H1 (cell line): ENCODE measurements at regions not wholly inside any gene's neighbourhood (a gene's known extent, or its start where the extent isn't known, plus 50 kb on each side); places are given as distances from the start of the nearest gene placed in this dataset.

Experiments
- CTCF ChIA-PET: fragments of 300-600 bp; sonication (Branson Sonifier 250); formaldehyde crosslinking; loops from one replicate; lab custom pipeline; 2021; ENCODE audit not compliant: partially characterized antibody; lab: Charles Lee
- POLR2A ChIA-PET: fragments of 300-600 bp; sonication (Branson Sonifier 250); formaldehyde crosslinking; loops from one replicate; lab custom pipeline; 2021; ENCODE audit warnings: inconsistent platforms; ENCODE audit not compliant: partially characterized antibody; lab: Charles Lee
- DNase-seq, 2 experiments: peaks; one replicate each; pipeline versions ENCODE4 v3.0.0 to v3.0.0-alpha.2; 2010 to 2022; ENCODE audit warnings: low spot score in 2 of 2, low read depth in 1 of 2, mixed read lengths in 1 of 2
- FAIRE-seq: peaks from 2 replicates; lab custom pipeline; 2011; peaks lifted over from hg19 to GRCh38; lab: Jason Lieb, UNC
- H2AFZ ChIP-seq: 2 replicates; pipeline ENCODE4 v1.8.1; 2012; ENCODE audit warnings: low read length, inconsistent platforms
- H2AK5ac ChIP-seq: 2 replicates; pipeline ENCODE4 v1.6.1; 2013; ENCODE audit warnings: low read depth, low read length
- H2BK120ac ChIP-seq: replicated peaks from 2 replicates; pipeline ENCODE3; 2013; ENCODE audit warnings: low read depth, low read length, inconsistent platforms
- H2BK12ac ChIP-seq: 2 replicates; pipeline ENCODE4 v1.6.1; 2013; ENCODE audit warnings: low read depth, low read length
- H2BK15ac ChIP-seq: 2 replicates; pipeline ENCODE4 v1.6.1; 2013; ENCODE audit warnings: low read length
- H2BK20ac ChIP-seq: 2 replicates; pipeline ENCODE4 v1.6.1; 2013; ENCODE audit warnings: low read length
- H2BK5ac ChIP-seq: 2 replicates; pipeline ENCODE4 v1.6.1; 2013; ENCODE audit warnings: low read depth, low read length
- H3K14ac ChIP-seq: 2 replicates; pipeline ENCODE4 v1.6.1; 2013; ENCODE audit warnings: inconsistent platforms; ENCODE audit not compliant: insufficient read length
- H3K18ac ChIP-seq: 2 replicates; pipeline ENCODE4 v1.6.1; 2013; ENCODE audit warnings: low read length; ENCODE audit errors: extremely low read depth
- H3K23ac ChIP-seq: 2 replicates; pipeline ENCODE4 v1.6.1; 2013; ENCODE audit warnings: inconsistent platforms; ENCODE audit not compliant: insufficient read length
- H3K23me2 ChIP-seq: 2 replicates; pipeline ENCODE4 v1.6.1; 2013; ENCODE audit warnings: low read depth, low read length
- H3K27ac ChIP-seq: 2 replicates; pipeline ENCODE4 v1.6.1; 2011; ENCODE audit warnings: low read depth, low read length, inconsistent platforms
- H3K27me3 ChIP-seq, 4 experiments: replicated peaks in 1 of 4; 1 replicate in 1 of 4; 2 replicates in 3 of 4; pipeline versions ENCODE4 v1.6.1 to v1.8.1; 2011 to 2013; ENCODE audit warnings: low read length in 3 of 4, mild to moderate bottlenecking in 3 of 4, inconsistent platforms in 2 of 4, mixed read lengths in 2 of 4, moderate library complexity in 1 of 4; ENCODE audit not compliant: control insufficient read depth in 3 of 4, insufficient read depth in 3 of 4; ENCODE audit errors: extremely low read depth in 1 of 4
- H3K36me3 ChIP-seq, 4 experiments: 2 replicates each; pipeline versions ENCODE4 v1.6.1 to v1.8.1; 2011 to 2013; ENCODE audit warnings: mild to moderate bottlenecking in 4 of 4, low read length in 3 of 4, moderate library complexity in 2 of 4, control low read depth in 1 of 4, inconsistent platforms in 1 of 4; ENCODE audit not compliant: insufficient read depth in 4 of 4, control insufficient read depth in 2 of 4
- H3K4ac ChIP-seq: replicated peaks from 2 replicates; pipeline ENCODE3; 2013; ENCODE audit warnings: low read length, low read depth, mixed read lengths, inconsistent platforms; ENCODE audit not compliant: insufficient read length
- H3K4me1 ChIP-seq, 4 experiments: replicated peaks in 1 of 4; 1 replicate in 1 of 4; 2 replicates in 3 of 4; pipeline versions ENCODE4 v1.6.1 to v1.8.1; 2011 to 2013; ENCODE audit warnings: low read length in 3 of 4, inconsistent platforms in 2 of 4, mixed read lengths in 1 of 4; ENCODE audit not compliant: insufficient read depth in 4 of 4, control insufficient read depth in 3 of 4
- H3K4me2 ChIP-seq, 2 experiments: 2 replicates each; pipeline versions ENCODE4 v1.6.1 to v1.8.1; 2011 to 2013; ENCODE audit warnings: low read depth in 2 of 2, low read length in 2 of 2, control low read depth in 1 of 2, inconsistent platforms in 1 of 2, mild to moderate bottlenecking in 1 of 2; ENCODE audit not compliant: insufficient read depth in 1 of 2
- H3K4me3 ChIP-seq, 4 experiments: fragments of 200-600, 300-600 bp in 1 of 4; sonication (generic), shearing (Covaris generic), sonication (Bioruptor Twin) in 1 of 4; 2 replicates each; pipeline versions ENCODE4 v1.5.1 to v1.8.1; 2011 to 2016; ENCODE audit warnings: low read length in 4 of 4, low read depth in 3 of 4, control low read depth in 2 of 4, inconsistent platforms in 2 of 4, mild to moderate bottlenecking in 2 of 4, mixed read lengths in 1 of 4, moderate library complexity in 1 of 4; ENCODE audit not compliant: insufficient read depth in 2 of 4; ENCODE audit errors: extremely low read depth in 1 of 4
- H3K56ac ChIP-seq: replicated peaks from 2 replicates; pipeline ENCODE3; 2013; ENCODE audit warnings: low read depth, mild to moderate bottlenecking, mixed read lengths, low read length, inconsistent platforms; ENCODE audit not compliant: insufficient read length
- H3K79me1 ChIP-seq: 2 replicates; pipeline ENCODE4 v1.6.1; 2013; ENCODE audit warnings: low read depth, low read length, control low read depth
- H3K79me2 ChIP-seq, 2 experiments: 2 replicates each; pipeline versions ENCODE4 v1.6.1 to v1.8.1; 2012 to 2013; ENCODE audit warnings: low read length in 2 of 2, mild to moderate bottlenecking in 2 of 2, inconsistent platforms in 1 of 2; ENCODE audit not compliant: insufficient read depth in 2 of 2, control insufficient read depth in 1 of 2
- H3K9ac ChIP-seq, 4 experiments: replicated peaks in 1 of 4; 1 replicate in 1 of 4; 2 replicates in 3 of 4; pipeline versions ENCODE4 v1.6.1 to v1.8.1; 2011 to 2013; ENCODE audit warnings: low read depth in 3 of 4, low read length in 3 of 4, control low read depth in 2 of 4, mild to moderate bottlenecking in 2 of 4, moderate library complexity in 2 of 4, inconsistent platforms in 1 of 4; ENCODE audit errors: extremely low read depth in 1 of 4
- H3K9me3 ChIP-seq, 2 experiments: 2 replicates each; pipeline versions ENCODE4 v1.6.1 to v1.8.1; 2012 to 2013; ENCODE audit warnings: mild to moderate bottlenecking in 2 of 2, moderate library complexity in 2 of 2, control low read depth in 1 of 2, inconsistent platforms in 1 of 2, low read depth in 1 of 2, low read length in 1 of 2, mixed read lengths in 1 of 2; ENCODE audit not compliant: insufficient read depth in 2 of 2
- H4K20me1 ChIP-seq, 2 experiments: replicated peaks in 1 of 2; 2 replicates each; pipeline versions ENCODE3 to v1.8.1; 2011 to 2013; ENCODE audit warnings: inconsistent platforms in 2 of 2, low read length in 2 of 2, mild to moderate bottlenecking in 1 of 2; ENCODE audit not compliant: insufficient read depth in 2 of 2, control insufficient read depth in 1 of 2
- H4K5ac ChIP-seq: 2 replicates; pipeline ENCODE4 v1.6.1; 2013; ENCODE audit warnings: low read length, low read depth, mixed read lengths, inconsistent platforms; ENCODE audit not compliant: insufficient read length
- H4K8ac ChIP-seq: 2 replicates; pipeline ENCODE4 v1.8.0; 2013; ENCODE audit warnings: mild to moderate bottlenecking, moderate library complexity, low read length, inconsistent platforms; ENCODE audit not compliant: insufficient read depth; ENCODE audit errors: extremely low read depth
- H4K91ac ChIP-seq: replicated peaks from 2 replicates; pipeline ENCODE3; 2013; ENCODE audit warnings: low read length, mixed read lengths, inconsistent platforms; ENCODE audit not compliant: insufficient read length
- EP300 ChIP-seq, 2 experiments: IDR thresholded peaks; 1 replicate in 1 of 2; 2 replicates in 1 of 2; pipeline ENCODE4 v1.6.1; 2011 to 2012; ENCODE audit warnings: low read depth in 2 of 2, low read length in 2 of 2, mild to moderate bottlenecking in 2 of 2, borderline replicate concordance in 1 of 2, inconsistent platforms in 1 of 2, moderate library complexity in 1 of 2
- KDM1A ChIP-seq: fragments of 200-600, 300-600 bp; sonication (generic); IDR thresholded peaks from 2 replicates; pipeline ENCODE4 v1.7.1; 2016; ENCODE audit warnings: mild to moderate bottlenecking, low read length, borderline replicate concordance
- RAD21 ChIP-seq, 2 experiments: IDR thresholded peaks in 1 of 2; conservative IDR thresholded peaks in 1 of 2; 2 replicates each; pipeline ENCODE4 v1.6.1; 2011; ENCODE audit warnings: low read depth in 2 of 2, low read length in 2 of 2, improper control_type of control experiment in 1 of 2, inconsistent platforms in 1 of 2, mild to moderate bottlenecking in 1 of 2, moderate library complexity in 1 of 2
- SIN3A ChIP-seq, 2 experiments: IDR thresholded peaks in 1 of 2; conservative IDR thresholded peaks in 1 of 2; 2 replicates each; pipeline ENCODE4 v1.6.1; 2011 to 2012; ENCODE audit warnings: low read length in 2 of 2, improper control_type of control experiment in 1 of 2, low read depth in 1 of 2, mild to moderate bottlenecking in 1 of 2
- SP2 ChIP-seq: IDR thresholded peaks from 2 replicates; pipeline ENCODE4 v1.6.1; 2012; ENCODE audit warnings: mild to moderate bottlenecking, low read length, inconsistent platforms
- ZNF274 ChIP-seq: IDR thresholded peaks from 2 replicates; pipeline ENCODE4 v1.7.0; 2012; ENCODE audit warnings: low read length, borderline replicate concordance; ENCODE audit errors: extremely low read depth
- TF ChIP-seq, protein P1 (sequence below): IDR thresholded peaks from 2 replicates; pipeline ENCODE4 v1.6.1; 2012; ENCODE audit warnings: inconsistent platforms

DNA sequence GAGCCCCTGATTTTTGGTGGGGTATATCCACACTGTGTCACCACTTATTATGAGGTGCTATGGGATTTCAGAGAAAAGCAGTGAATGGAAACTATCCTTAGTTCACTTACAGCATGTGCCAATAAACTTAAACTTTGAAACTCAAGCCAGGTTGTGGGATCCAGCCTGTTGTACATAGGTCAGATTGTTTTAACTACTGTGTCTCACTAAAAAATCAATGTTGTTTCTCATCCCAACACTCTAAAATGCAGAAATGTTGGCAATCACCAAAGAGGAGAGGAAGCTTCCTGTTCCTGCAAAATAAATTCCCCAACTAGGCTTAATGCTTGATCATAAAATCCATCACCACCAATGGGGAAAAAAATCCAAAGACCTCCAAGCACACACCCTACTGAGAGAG lies 173.7 kb upstream of the ONECUT1 start:
- Histone ChIP-seq H2BK15ac (no peak overlapping the region), H2AFZ (no peak overlapping the region), H4K5ac (no peak overlapping the region), H3K27ac (no peak overlapping the region), H2AK5ac (no peak overlapping the region), H3K56ac (no peak overlapping the region), H4K20me1 (no peaks in the 10 kb centered on the region), H3K23ac (no peak overlapping the region), H2BK20ac (no peak overlapping the region), H3K18ac (no peak overlapping the region), H3K79me2 (no peaks in the 10 kb centered on the region), H3K4me3 (no peak overlapping the region), H3K79me1 (no peaks in the 10 kb centered on the region), H3K36me3 (no peaks in the 10 kb centered on the region), H3K23me2 (no peaks in the 10 kb centered on the region), H3K4me2 (no peak overlapping the region), H4K8ac (no peak overlapping the region), H2BK120ac (no peak overlapping the region), H3K4me1 (peaks cover 0 to 6% (median 1%) of the 10 kb centered on the region in 4 experiments; a peak in 3 of 7 replicates), H3K27me3 (no peaks in the 10 kb centered on the region), H3K4ac (no peak overlapping the region), H2BK12ac (no peak overlapping the region), H3K9me3 (no peaks in the 10 kb centered on the region), H4K91ac (no peak overlapping the region), H3K14ac (no peak overlapping the region), H2BK5ac (no peak overlapping the region), H3K9ac (no peak overlapping the region)
- ChIA-PET POLR2A (no interaction called here), CTCF (interaction anchor here (0.6 kb wide), 1 partner anchor 249 kb away, joined by 4 read pairs; no protein-coding TSS in a partner anchor)
- no peak for DNase-seq
- peak; percentile 66 for FAIRE-seq
- TF ChIP-seq SIN3A (conservative IDR thresholded peaks at IDR 0.05 in 1 of 2, IDR thresholded peaks at IDR 0.05 in 1 of 2; ENCODE audit: low read depth in 1 of 2, low read length in 2 of 2): no peak
- TF ChIP-seq ZNF274: no peak
- TF ChIP-seq RAD21 (IDR thresholded peaks at IDR 0.05 in 1 of 2, conservative IDR thresholded peaks at IDR 0.05 in 1 of 2; ENCODE audit: low read depth in 2 of 2, low read length in 2 of 2): no peak
- no peak for TF ChIP-seq SP2
- TF ChIP-seq EP300 (IDR thresholded peaks at IDR 0.05; ENCODE audit: borderline replicate concordance in 1 of 2, low read depth in 2 of 2, low read length in 2 of 2): no peak
- TF ChIP-seq, protein P1, sequence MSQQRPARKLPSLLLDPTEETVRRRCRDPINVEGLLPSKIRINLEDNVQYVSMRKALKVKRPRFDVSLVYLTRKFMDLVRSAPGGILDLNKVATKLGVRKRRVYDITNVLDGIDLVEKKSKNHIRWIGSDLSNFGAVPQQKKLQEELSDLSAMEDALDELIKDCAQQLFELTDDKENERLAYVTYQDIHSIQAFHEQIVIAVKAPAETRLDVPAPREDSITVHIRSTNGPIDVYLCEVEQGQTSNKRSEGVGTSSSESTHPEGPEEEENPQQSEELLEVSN: no peak
- TF ChIP-seq KDM1A: no peak
